ENCODE measurements at regions not wholly inside any gene's neighbourhood (a gene's known extent, or its start where the extent isn't known, plus 50 kb on each side); places are given as distances from the start of the nearest gene placed in this dataset.
"Not testable (repeated sequence)": the region's sequence is repeated elsewhere in the genome, so short reads cannot be mapped to it uniquely, and the experiment has no call there.

DNA sequence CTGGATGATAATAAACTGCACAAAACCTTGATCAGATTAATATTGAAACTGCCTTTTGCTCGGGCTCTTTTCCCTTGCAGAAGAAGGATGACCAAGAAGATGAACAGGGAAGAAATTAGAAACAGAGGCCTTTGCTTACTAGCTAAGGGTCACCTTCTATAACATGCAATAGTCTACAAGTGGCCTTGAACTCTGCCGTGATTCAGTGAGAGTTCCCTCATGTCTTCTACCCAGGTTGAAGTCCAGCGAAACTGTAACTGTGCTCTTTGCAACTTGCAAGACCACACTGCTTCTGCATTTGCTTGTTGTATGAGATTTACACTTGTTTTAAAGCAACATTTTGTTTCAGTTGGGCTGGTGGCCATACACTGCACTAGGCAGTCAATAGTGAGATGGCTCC, 108.4 kb downstream of the IGLL1 start:
- Mint-ChIP-seq H3K4me1 (ENCODE audit: low read depth) (no peaks in the 10 kb centered on the region), H3K4me3 (no peak overlapping the region), H3K9me3 (ENCODE audit: insufficient read depth) (no peaks in the 10 kb centered on the region), H3K27ac (no peak overlapping the region), H3K36me3 (ENCODE audit: low read depth) (no peaks in the 10 kb centered on the region), H3K27me3 (ENCODE audit: low read depth) (peaks cover 20% of the 10 kb centered on the region)
- no peak for ATAC-seq
- DNase-seq = no peak
- POLR2A ChIA-PET = no interaction called here
- CTCF ChIA-PET = no interaction called here

DNA sequence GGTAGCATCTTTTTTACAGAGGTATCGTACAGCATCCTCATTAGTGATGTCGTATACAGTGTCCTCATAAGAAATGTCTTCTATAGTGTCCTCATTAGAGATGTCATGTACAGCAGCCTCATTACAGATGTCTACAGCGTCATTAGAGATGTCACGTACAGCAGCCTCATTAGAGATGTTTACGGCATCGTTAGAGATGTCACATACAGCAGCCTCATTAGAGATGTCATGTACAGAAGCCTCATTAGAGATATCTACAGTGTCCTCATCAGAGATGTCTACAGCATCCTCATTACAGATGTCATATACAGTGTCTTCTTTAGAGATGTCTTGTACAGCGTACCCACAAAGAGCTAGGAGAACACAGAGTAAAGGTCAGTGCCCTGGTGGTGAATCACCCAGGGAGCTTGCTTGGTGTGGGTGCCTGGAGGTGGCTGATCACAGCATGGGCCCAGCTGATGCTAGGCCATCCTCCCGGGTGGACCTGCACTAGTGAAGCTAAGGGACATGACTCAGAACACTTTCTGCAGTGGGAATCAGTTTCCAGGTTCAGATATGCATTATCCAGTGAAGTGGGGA, 109.2 kb downstream of the IGLL1 start:
- H3K27me3 Mint-ChIP-seq (ENCODE audit: low read depth) = peaks cover 23% of the 10 kb centered on the region
- no peaks in the 10 kb centered on the region for H3K4me1 Mint-ChIP-seq (ENCODE audit: low read depth)
- H3K4me3 Mint-ChIP-seq = no peak overlapping the region
- CTCF ChIA-PET = no interaction called here
- no peak overlapping the region for H3K27ac Mint-ChIP-seq
- DNase-seq = no peak
- no peaks in the 10 kb centered on the region for H3K36me3 Mint-ChIP-seq (ENCODE audit: low read depth)
- no peaks in the 10 kb centered on the region for H3K9me3 Mint-ChIP-seq (ENCODE audit: insufficient read depth)
- POLR2A ChIA-PET = no interaction called here
- ATAC-seq = no peak

DNA sequence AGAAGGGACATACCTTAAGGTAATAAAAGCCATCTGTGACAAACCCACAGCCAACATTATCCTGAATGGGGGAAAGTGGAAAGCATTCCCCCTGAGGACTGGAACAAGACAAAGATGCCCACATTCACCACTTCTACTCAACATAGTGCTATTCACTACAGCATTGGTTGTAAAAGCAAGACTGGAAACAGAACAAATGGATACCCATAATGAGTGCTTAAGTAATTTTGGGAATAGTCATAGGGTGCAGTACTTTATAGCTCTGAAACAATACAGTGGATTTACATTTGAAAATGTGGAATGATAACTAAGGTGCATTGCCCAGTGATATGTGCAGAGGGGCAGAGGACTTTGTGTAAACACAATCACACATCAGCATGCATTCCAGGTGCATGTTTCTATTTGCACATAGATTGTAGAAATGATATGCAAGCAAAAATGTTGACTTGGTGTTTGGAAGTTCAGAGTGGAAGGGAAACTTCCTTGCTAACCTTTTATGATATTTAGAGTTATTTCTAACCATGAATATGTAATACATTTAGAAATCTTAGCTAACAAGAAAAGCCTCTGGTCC, 112.3 kb downstream of the IGLL1 start:
- Mint-ChIP-seq H3K4me3 (no peak overlapping the region), H3K36me3 (ENCODE audit: low read depth) (no peaks in the 10 kb centered on the region), H3K27ac (no peak overlapping the region), H3K4me1 (ENCODE audit: low read depth) (no peaks in the 10 kb centered on the region), H3K9me3 (ENCODE audit: insufficient read depth) (no peaks in the 10 kb centered on the region), H3K27me3 (ENCODE audit: low read depth) (peaks cover 25% of the 10 kb centered on the region)
- no peak for DNase-seq
- ChIA-PET POLR2A (no interaction called here), CTCF (no interaction called here)
- no peak for ATAC-seq

DNA sequence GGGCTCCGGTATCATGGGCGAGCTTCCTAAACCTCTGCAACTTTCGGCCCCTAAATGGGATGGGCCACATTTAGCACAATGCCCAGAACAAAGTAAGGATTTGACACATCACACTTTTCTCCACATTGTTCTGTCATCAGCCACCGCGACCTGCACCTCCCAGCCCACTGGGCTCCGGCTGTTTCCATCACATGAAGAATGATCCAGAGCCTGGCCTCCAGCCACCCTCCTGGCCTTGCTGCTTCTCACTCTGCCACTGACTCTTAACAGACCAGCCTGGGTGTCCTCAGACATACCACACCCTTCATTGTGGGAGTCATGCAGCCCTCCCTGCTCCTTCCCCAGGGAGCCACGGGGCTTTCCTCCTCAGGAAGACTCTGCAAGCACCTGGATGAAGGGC, 113.7 kb downstream of the IGLL1 start:
- no peak for ATAC-seq
- H3K4me3 Mint-ChIP-seq = no peak overlapping the region
- CTCF ChIA-PET = no interaction called here
- H3K27me3 Mint-ChIP-seq (ENCODE audit: low read depth) = peaks cover 33% of the 10 kb centered on the region
- no peak for DNase-seq
- POLR2A ChIA-PET = no interaction called here
- no peaks in the 10 kb centered on the region for H3K36me3 Mint-ChIP-seq (ENCODE audit: low read depth)
- no peaks in the 10 kb centered on the region for H3K9me3 Mint-ChIP-seq (ENCODE audit: insufficient read depth)
- H3K27ac Mint-ChIP-seq = no peak overlapping the region
- H3K4me1 Mint-ChIP-seq (ENCODE audit: low read depth) = no peaks in the 10 kb centered on the region

DNA sequence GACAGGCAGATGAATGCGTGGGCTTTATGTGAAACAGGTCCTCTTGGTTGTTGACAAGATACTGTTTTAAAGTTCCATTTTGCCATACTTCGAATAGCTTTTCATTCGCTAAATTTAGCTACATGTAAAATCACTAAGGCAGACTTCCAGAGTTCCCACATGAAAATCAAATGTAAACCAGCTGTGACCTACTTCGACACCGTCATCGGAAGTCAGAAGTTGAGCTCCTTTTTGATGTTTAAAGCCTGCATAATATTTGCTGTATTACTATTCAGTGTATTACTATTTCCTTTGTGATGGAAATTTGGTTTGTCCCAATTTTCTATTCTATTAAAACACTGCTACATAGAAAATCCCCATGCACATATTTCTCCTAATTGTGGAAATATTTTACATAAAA, 115.3 kb downstream of the IGLL1 start:
- H3K36me3 Mint-ChIP-seq (ENCODE audit: low read depth); ATAC-seq; H3K4me3 Mint-ChIP-seq; H3K27ac Mint-ChIP-seq; DNase-seq; CTCF ChIA-PET; POLR2A ChIA-PET; H3K4me1 Mint-ChIP-seq (ENCODE audit: low read depth); H3K9me3 Mint-ChIP-seq (ENCODE audit: insufficient read depth): not testable (repeated sequence)
- H3K27me3 Mint-ChIP-seq (ENCODE audit: low read depth) = peaks cover 33% of the 10 kb centered on the region

DNA sequence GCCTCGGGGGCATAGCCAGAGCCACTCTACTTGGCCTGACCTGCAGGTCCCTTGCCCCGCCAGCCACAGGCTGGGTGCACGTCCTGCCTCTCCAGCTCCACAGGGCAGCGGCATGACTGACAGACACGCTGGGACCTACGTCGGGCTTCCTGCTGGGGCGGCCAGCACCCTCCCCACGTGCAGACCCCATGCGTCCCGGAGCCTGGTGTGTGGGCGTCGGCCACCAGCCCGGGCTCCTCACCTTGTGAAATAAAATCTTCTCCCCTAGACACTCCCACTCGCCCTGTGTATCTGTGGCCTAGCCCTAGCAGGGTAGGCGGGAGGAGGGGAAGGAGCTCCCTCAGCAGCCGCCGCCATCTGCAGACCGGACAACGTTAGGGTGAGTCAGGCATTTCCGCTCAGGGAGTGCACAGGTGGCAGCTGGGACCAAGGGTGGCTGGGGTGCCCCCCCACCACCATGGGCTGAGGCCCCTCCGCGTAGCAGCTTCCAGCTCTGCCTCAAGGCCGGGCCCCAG, 119.5 kb downstream of the IGLL1 start:
- DNase-seq (peak; percentile 36), ATAC-seq (peak; percentile 54)
- H3K4me3 Mint-ChIP-seq; CTCF ChIA-PET; POLR2A ChIA-PET; H3K27ac Mint-ChIP-seq; H3K36me3 Mint-ChIP-seq (ENCODE audit: low read depth); H3K9me3 Mint-ChIP-seq (ENCODE audit: insufficient read depth): not testable (repeated sequence)
- Mint-ChIP-seq H3K27me3 (ENCODE audit: low read depth) (peaks cover 37% of the 10 kb centered on the region), H3K4me1 (ENCODE audit: low read depth) (peaks cover 19% of the 10 kb centered on the region)

DNA sequence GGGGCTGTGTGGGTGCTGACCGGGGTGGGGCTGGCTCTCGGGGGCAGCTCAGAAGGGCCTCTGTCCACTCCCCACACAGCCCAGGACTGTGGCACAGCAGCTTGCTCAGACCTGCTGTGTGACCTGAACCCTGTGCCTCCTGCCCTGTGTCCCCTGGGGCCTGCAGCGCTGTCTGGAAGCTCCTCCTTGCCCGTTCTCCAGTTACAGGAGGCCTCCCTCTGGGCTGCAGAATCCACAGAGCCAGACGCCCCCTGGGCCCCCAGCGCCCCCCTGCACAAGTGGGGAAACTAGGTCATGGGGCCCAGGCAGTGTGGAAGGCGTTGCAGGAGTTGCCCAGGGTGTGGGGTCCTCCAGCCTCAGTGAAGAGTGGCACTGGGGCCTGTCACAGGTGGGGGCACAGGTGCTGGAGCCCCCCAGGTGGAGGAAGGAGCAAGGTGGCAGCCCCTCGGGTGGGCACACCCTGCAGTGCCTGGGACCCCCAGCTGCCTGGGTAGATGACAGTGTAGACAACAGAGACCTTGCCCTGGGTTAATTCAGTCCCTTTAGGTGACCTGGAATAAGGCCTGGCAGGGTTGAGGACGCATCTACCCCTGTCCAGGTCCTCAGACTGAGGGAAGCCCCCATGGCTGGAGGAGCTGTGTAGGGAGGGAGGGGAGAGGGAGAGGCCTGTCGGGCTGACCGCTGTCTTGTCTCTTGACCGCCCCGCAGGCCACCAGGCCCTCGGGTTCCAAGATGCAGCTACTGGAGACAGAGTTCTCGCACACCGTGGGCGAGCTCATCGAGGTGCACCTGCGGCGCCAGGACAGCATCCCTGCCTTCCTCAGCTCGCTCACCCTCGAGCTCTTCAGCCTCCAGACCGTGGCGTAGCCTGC, 120.2 kb downstream of the IGLL1 start:
- Mint-ChIP-seq H3K27me3 (ENCODE audit: low read depth) (peaks cover 40% of the 10 kb centered on the region), H3K4me1 (ENCODE audit: low read depth) (peaks cover 19% of the 10 kb centered on the region)
- ATAC-seq; POLR2A ChIA-PET; H3K9me3 Mint-ChIP-seq (ENCODE audit: insufficient read depth); H3K36me3 Mint-ChIP-seq (ENCODE audit: low read depth); H3K4me3 Mint-ChIP-seq; CTCF ChIA-PET; DNase-seq; H3K27ac Mint-ChIP-seq: not testable (repeated sequence)

DNA sequence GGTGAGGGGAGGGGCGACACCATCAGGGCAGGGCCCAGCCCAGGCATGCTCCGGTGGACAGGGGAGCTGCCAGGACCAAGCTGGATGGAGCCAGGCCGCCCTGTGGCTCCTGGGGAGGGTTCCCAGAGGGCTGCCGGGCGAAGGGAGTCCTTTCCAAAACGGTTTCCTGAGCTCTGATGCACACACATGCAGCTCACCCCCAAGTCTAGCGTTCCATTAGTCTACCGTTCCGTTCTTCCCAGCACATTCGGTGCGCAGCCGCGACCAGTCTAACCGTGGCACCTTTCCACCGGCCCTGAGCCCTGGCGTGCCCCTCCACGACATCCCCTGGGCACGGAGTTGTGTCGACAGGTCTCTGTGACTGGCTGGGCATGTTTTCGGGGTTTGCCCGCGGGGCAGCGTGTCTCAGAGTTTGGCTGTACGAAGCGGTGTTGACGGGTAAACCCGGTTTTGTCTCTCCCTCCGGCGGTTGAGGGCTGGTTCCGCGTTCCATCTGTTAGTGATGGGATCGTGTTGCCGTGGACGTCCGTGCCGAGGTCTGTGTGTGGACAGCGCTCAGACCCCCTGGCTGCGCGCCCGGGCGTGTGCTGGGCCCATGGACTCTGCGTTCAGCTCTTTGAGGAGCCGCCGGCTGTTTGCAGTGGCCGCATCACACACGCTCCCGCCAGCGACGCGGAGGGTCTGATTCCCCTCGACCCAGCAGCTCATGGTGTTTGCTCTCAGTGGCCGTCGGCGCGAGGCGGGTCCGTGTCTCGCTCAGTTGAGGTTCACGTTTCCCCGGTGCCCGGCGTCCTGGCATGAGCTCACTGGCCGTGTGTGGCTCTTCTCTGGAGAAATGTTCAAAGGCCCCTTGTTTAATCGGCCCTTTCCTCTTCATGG, 121.2 kb downstream of the IGLL1 start:
- DNase-seq = no peak
- ChIA-PET POLR2A (no interaction called here), CTCF (no interaction called here)
- H3K27me3 Mint-ChIP-seq (ENCODE audit: low read depth) = peaks cover 34% of the 10 kb centered on the region
- H3K9me3 Mint-ChIP-seq (ENCODE audit: insufficient read depth) = no peaks in the 10 kb centered on the region
- H3K27ac Mint-ChIP-seq = no peak overlapping the region
- H3K36me3 Mint-ChIP-seq (ENCODE audit: low read depth) = no peaks in the 10 kb centered on the region
- H3K4me3 Mint-ChIP-seq = no peak overlapping the region
- no peak for ATAC-seq
- H3K4me1 Mint-ChIP-seq (ENCODE audit: low read depth) = peaks cover 19% of the 10 kb centered on the region

DNA sequence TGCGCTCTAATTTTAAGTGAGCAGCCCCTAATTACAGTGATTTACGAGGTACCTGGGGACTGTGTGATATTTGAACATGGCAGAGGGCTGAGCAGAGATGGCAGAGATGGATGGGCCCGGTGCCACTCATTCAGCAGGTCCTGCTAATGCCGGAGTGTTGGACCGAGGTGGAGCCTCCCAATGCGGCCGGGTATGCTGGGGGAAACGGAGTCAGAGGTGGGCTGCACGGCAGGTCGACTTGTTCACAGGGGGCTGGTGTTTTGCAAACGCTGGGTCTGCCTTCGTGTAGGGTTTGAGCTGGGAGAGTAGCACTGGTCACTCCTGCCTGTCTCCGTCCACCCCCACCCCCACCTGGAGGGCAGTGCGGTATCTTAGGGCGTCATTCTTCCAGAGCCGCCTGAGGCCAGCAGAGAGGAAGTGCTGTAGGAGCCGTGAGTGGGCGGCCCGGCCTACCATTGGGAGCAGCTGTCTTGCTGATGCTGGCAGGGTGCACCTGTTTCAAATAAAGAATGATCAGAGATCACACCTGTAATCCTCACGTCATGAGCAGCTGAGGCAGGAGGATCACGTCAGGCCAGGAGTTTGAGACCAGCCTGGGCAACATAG, 122.6 kb downstream of the IGLL1 start:
- ATAC-seq (no peak), DNase-seq (no peak)
- Mint-ChIP-seq H3K4me3 (no peak overlapping the region), H3K36me3 (ENCODE audit: low read depth) (no peaks in the 10 kb centered on the region), H3K4me1 (ENCODE audit: low read depth) (peaks cover 19% of the 10 kb centered on the region), H3K9me3 (ENCODE audit: insufficient read depth) (no peaks in the 10 kb centered on the region), H3K27ac (no peak overlapping the region), H3K27me3 (ENCODE audit: low read depth) (peaks cover 27% of the 10 kb centered on the region)
- CTCF ChIA-PET = no interaction called here
- POLR2A ChIA-PET = no interaction called here

DNA sequence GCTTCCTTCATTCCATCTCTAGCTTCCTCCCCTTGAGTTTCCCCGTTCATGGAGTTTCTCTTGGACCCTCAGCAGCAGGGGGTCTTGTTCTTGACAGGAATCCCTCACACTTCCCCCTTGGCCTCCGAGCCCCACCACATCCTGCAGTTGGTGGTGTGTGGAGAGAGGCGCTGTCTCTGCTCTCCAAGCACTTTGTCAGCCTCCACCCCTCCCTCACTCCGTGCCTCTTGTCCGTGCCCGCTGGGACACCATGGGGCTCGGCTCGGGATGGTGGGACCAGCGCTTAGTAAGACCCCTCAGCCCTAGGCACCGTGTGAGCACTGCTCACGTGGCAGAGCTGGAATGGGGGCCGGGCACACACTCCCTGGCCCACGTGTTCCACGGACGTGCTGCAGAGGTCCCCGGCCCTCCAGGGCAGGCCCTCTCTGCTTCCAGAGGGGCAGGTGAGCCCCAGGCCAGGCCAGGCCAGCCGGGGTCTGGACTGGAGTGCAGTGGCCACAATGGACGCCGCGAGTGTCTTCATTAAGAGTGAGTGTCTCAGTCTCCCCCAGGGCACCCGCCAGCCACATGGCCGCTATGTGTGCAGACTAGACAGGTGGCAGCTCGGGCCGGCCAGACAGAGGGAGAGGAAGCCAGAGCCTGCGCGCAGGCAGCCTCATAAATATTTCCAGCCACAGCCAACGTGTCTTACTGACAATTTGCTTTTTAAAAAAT, 123.3 kb downstream of the IGLL1 start:
- H3K9me3 Mint-ChIP-seq (ENCODE audit: insufficient read depth); POLR2A ChIA-PET; H3K36me3 Mint-ChIP-seq (ENCODE audit: low read depth); H3K4me3 Mint-ChIP-seq: not testable (repeated sequence)
- DNase-seq = peak; percentile 48
- Mint-ChIP-seq H3K4me1 (ENCODE audit: low read depth) (peaks cover 19% of the 10 kb centered on the region), H3K27me3 (ENCODE audit: low read depth) (peaks cover 27% of the 10 kb centered on the region), H3K27ac (peak overlapping the region; percentile 13)
- CTCF ChIA-PET = interaction anchor here (1.6 kb wide), 1 partner anchor 40 kb away, joined by 3 read pairs; no protein-coding TSS in a partner anchor
- ATAC-seq = peak; percentile 70

DNA sequence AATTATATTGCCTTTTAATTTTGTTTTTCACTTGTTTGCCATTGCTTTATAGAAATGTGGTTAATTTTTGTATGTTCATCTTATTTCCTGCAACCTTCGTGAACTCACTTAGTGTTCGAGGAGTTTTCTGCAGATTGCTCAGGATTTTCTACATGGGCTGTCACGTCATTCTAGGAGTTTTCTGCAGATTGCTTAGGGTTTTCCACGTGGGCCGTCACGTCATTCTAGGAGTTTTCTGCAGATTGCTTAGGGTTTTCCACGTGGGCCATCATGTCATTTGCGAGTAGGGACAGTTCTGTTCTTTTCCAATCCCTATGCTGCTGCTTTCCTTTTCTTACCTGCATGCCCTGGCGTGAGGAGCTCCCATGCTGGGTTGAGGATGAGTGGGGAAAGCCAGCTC, 125.7 kb downstream of the IGLL1 start:
- CTCF ChIA-PET; H3K4me3 Mint-ChIP-seq; H3K27ac Mint-ChIP-seq; ATAC-seq; H3K9me3 Mint-ChIP-seq (ENCODE audit: insufficient read depth); POLR2A ChIA-PET; DNase-seq; H3K36me3 Mint-ChIP-seq (ENCODE audit: low read depth): not testable (repeated sequence)
- H3K27me3 Mint-ChIP-seq (ENCODE audit: low read depth) = peaks cover 24% of the 10 kb centered on the region
- H3K4me1 Mint-ChIP-seq (ENCODE audit: low read depth) = peaks cover 20% of the 10 kb centered on the region

Measured in activated CD8-positive, alpha-beta T cell treated with anti-CD3 and anti-CD28 coated beads, Interleukin-2, amount 10 ng/mL, durations not matched to agents 7 days and 5 days (primary cell).